ENCODE measurements at regions not wholly inside any gene's neighbourhood (a gene's known extent, or its start where the extent isn't known, plus 50 kb on each side); places are given as distances from the start of the nearest gene placed in this dataset.

DNA sequence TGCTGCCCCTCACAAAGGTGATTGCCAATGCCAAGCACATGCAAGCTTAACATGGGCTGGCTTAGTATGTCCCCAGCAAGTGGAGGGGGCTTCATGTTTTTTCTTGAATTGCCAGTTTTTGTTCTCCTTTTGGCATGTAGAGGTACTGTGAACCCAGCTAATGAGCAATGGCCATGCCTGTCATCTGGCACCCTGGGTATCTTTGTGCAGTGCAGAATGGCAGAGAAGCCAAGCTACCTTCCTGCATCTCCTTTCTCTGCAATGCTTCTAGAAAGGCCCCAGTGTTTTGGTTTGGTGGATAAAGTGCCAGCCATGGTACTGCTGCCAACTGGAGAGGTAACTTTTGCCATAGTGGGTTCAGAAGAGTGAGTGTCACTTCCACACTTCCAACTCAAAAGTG is 576.9 kb downstream of the CMPK2 start:
- Histone ChIP-seq H3K36me3 (ENCODE audit: control insufficient read depth, insufficient read depth, low read length) (no peaks in the 10 kb centered on the region), H3K4me3 (ENCODE audit: insufficient read depth, low read depth, low read length, poor library complexity, severe bottlenecking) (no peak overlapping the region), H3K27me3 (replicated peaks; ENCODE audit: control insufficient read depth, insufficient read depth, low read length, poor library complexity, severe bottlenecking) (no peaks in the 10 kb centered on the region), H3K4me1 (ENCODE audit: control insufficient read depth, insufficient read depth, low read length, poor library complexity, severe bottlenecking) (no peaks in the 10 kb centered on the region), H3K27ac (ENCODE audit: insufficient read depth, low read length, poor library complexity, severe bottlenecking) (no peak overlapping the region), H3K9me3 (ENCODE audit: control insufficient read depth, low read length) (no peaks in the 10 kb centered on the region)
- no peak for DNase-seq

DNA sequence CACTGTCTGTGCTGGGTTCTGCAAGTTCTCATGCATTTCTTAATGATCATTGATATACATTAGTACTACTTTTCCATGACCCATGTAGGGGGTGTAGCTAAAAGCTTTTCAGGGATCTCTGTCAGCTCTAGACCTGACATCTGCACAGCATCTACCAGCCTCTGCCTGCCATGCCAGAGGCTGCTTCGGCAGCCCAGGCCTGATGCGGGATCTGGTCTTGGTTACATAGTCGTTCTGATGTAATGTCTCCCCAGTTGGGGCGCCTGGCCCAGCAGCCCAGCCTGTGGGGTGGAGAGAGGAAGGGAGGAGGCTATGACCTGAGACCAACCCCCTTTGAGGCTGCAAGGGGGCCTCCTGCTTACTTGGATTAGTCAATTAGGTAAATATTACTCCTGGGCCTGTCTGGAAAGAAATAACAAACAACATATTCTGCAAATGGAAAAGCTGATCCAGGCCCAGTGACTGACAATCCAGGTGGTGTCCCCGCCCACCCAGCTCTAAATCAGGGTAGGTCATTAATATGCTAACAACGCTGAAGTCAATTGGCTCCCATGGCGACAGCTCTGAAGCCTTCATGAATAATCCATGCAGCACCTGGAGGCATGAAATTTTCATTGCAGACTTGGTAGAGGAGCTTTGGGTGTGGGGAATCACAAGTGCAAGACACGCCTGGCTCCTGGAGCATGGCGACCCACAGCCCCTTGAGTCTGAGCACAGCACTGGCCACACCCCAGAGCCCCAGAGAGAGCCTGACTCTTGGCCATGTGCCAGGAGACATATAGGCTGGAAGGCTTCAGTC is 575.3 kb downstream of the CMPK2 start:
- Histone ChIP-seq H3K27ac (ENCODE audit: insufficient read depth, low read length, poor library complexity, severe bottlenecking) (no peak overlapping the region), H3K4me3 (ENCODE audit: insufficient read depth, low read depth, low read length, poor library complexity, severe bottlenecking) (no peak overlapping the region), H3K36me3 (ENCODE audit: control insufficient read depth, insufficient read depth, low read length) (no peaks in the 10 kb centered on the region), H3K9me3 (ENCODE audit: control insufficient read depth, low read length) (no peaks in the 10 kb centered on the region), H3K4me1 (ENCODE audit: control insufficient read depth, insufficient read depth, low read length, poor library complexity, severe bottlenecking) (no peaks in the 10 kb centered on the region), H3K27me3 (replicated peaks; ENCODE audit: control insufficient read depth, insufficient read depth, low read length, poor library complexity, severe bottlenecking) (no peaks in the 10 kb centered on the region)
- no peak for DNase-seq

DNA sequence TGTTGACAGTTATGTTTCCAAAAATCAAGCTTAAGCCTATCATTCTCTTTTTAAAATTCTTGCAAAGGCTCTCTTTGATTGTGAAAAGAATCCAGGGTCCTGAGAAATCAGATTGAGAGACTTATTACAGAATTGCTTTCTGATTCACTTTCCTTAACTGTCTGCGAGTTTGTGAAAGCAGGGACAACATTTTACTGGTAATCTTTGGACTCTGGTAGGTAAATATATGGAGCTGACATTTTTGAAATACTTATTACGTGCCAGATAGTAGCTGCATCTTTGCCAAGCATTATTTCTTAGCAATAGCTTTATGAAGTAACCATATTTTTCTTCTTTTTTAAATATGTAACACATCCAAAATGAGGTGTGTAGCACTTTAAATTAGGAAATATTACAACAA is 570.9 kb downstream of the CMPK2 start:
- H3K4me1 ChIP-seq (ENCODE audit: control insufficient read depth, insufficient read depth, low read length, poor library complexity, severe bottlenecking) = no peaks in the 10 kb centered on the region
- H3K4me3 ChIP-seq (ENCODE audit: insufficient read depth, low read depth, low read length, poor library complexity, severe bottlenecking) = no peak overlapping the region
- H3K36me3 ChIP-seq (ENCODE audit: control insufficient read depth, insufficient read depth, low read length) = no peaks in the 10 kb centered on the region
- no peaks in the 10 kb centered on the region for H3K9me3 ChIP-seq (ENCODE audit: control insufficient read depth, low read length)
- no peak overlapping the region for H3K27ac ChIP-seq (ENCODE audit: insufficient read depth, low read length, poor library complexity, severe bottlenecking)
- no peaks in the 10 kb centered on the region for H3K27me3 ChIP-seq (replicated peaks; ENCODE audit: control insufficient read depth, insufficient read depth, low read length, poor library complexity, severe bottlenecking)
- DNase-seq = no peak

DNA sequence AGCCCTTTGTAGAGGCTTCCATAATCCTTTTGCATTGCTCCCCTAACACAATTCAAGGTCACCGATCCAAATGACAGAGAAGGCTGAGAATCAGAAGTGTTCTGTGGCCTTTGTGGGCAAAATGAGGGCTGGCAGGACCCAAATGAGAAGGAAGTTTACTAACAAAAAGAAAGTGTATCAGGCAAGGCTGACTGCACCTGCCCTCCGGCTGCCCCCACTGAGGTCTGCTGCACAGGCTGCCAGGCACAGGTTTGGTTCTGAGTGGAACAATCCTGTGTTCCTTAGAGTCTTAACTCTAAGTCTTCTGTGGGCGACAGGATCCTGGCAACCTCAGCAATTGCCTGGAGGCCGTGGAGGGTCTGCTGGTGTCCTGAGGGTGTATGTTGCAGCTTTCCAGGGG is 568.5 kb downstream of the CMPK2 start:
- no peaks in the 10 kb centered on the region for H3K9me3 ChIP-seq (ENCODE audit: control insufficient read depth, low read length)
- H3K36me3 ChIP-seq (ENCODE audit: control insufficient read depth, insufficient read depth, low read length) = no peaks in the 10 kb centered on the region
- H3K4me1 ChIP-seq (ENCODE audit: control insufficient read depth, insufficient read depth, low read length, poor library complexity, severe bottlenecking) = no peaks in the 10 kb centered on the region
- H3K4me3 ChIP-seq (ENCODE audit: insufficient read depth, low read depth, low read length, poor library complexity, severe bottlenecking) = no peak overlapping the region
- H3K27ac ChIP-seq (ENCODE audit: insufficient read depth, low read length, poor library complexity, severe bottlenecking) = no peak overlapping the region
- no peak for DNase-seq
- H3K27me3 ChIP-seq (replicated peaks; ENCODE audit: control insufficient read depth, insufficient read depth, low read length, poor library complexity, severe bottlenecking) = no peaks in the 10 kb centered on the region

DNA sequence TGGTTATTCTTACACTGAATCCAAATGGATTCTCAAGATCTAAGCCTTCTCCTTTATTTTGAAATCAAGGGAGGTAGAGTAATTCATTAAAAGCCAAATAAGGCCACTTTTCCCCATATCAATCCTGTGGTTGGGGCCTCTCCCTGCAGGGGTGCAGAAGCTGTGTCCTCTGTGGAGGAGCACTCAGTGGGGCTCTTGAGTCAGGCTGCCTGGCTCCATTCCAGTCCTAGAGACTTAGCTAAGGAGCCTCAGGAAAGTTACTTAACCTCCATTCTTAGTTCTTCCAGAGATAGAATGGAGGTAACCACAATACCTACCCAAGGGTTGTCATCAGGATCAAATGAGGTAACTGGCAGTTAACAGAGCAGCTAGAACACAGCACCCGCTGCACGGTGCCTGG is 564.3 kb downstream of the CMPK2 start:
- no peaks in the 10 kb centered on the region for H3K4me1 ChIP-seq (ENCODE audit: control insufficient read depth, insufficient read depth, low read length, poor library complexity, severe bottlenecking)
- H3K36me3 ChIP-seq (ENCODE audit: control insufficient read depth, insufficient read depth, low read length) = no peaks in the 10 kb centered on the region
- no peak overlapping the region for H3K27ac ChIP-seq (ENCODE audit: insufficient read depth, low read length, poor library complexity, severe bottlenecking)
- H3K4me3 ChIP-seq (ENCODE audit: insufficient read depth, low read depth, low read length, poor library complexity, severe bottlenecking) = no peak overlapping the region
- no peaks in the 10 kb centered on the region for H3K9me3 ChIP-seq (ENCODE audit: control insufficient read depth, low read length)
- no peaks in the 10 kb centered on the region for H3K27me3 ChIP-seq (replicated peaks; ENCODE audit: control insufficient read depth, insufficient read depth, low read length, poor library complexity, severe bottlenecking)
- no peak for DNase-seq

DNA sequence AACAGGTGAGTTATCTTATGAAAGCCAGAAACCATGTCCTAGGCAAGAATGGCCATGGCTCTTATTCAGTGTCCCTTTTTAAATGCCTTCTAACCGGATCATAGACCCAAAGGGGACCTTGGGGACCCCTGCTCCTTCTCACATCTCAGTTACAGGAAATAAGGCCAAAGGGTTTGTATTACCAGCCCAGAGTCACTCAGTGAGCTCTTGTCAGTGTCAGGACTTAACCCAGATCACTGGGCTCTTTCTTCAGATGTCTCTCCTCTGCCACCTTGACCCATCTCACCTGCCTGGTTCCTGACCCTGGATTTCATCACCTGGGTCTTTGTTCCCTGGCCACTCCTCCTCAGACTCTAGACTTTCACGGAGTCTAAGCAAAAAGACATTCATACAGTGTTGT is 556.7 kb downstream of the CMPK2 start:
- Histone ChIP-seq H3K27me3 (replicated peaks; ENCODE audit: control insufficient read depth, insufficient read depth, low read length, poor library complexity, severe bottlenecking) (no peaks in the 10 kb centered on the region), H3K36me3 (ENCODE audit: control insufficient read depth, insufficient read depth, low read length) (no peaks in the 10 kb centered on the region), H3K9me3 (ENCODE audit: control insufficient read depth, low read length) (no peaks in the 10 kb centered on the region), H3K4me3 (ENCODE audit: insufficient read depth, low read depth, low read length, poor library complexity, severe bottlenecking) (no peak overlapping the region), H3K27ac (ENCODE audit: insufficient read depth, low read length, poor library complexity, severe bottlenecking) (no peak overlapping the region), H3K4me1 (ENCODE audit: control insufficient read depth, insufficient read depth, low read length, poor library complexity, severe bottlenecking) (no peaks in the 10 kb centered on the region)
- DNase-seq = no peak

DNA sequence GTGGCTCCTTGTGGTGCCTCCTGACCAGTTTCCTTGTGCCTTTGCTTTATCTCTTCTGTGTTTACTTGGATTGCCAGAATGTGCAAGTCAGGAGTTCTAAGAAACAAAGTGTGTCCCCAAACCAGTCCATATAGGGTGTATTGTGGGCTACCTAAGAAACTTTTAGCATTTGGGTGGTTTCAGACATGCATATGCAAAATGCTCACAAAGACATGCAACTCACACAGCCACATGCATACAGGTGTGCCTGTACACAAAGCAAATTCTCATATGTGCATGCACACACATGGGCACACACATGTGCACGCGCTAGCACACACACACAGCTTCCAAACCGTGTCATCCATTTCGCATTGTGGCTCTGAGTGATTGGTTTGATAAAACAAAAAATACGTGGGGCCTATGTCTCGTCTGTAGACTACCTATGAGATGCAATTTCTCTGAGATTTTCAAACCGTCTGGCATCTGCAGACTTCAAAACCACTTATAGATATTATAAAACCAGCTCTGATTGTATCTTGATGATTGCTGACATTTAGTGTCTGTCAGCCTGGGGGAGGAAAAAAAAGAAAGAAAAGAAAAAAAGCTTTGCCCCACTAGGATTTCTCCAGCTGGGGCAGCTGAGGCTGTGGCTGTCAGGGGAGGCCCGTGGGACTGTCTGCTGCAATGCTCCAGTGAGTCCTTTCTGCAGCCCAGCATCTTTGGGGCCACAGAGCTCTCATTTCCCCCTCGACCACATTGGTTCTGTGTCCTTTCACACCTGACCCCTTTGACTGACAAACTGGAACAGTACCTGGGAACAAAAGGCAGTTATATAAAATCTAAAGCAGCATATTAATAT is 556.1 kb downstream of the CMPK2 start:
- Histone ChIP-seq H3K27me3 (replicated peaks; ENCODE audit: control insufficient read depth, insufficient read depth, low read length, poor library complexity, severe bottlenecking) (no peaks in the 10 kb centered on the region), H3K4me3 (ENCODE audit: insufficient read depth, low read depth, low read length, poor library complexity, severe bottlenecking) (no peak overlapping the region), H3K4me1 (ENCODE audit: control insufficient read depth, insufficient read depth, low read length, poor library complexity, severe bottlenecking) (no peaks in the 10 kb centered on the region), H3K9me3 (ENCODE audit: control insufficient read depth, low read length) (no peaks in the 10 kb centered on the region), H3K27ac (ENCODE audit: insufficient read depth, low read length, poor library complexity, severe bottlenecking) (no peak overlapping the region), H3K36me3 (ENCODE audit: control insufficient read depth, insufficient read depth, low read length) (no peaks in the 10 kb centered on the region)
- DNase-seq = no peak

DNA sequence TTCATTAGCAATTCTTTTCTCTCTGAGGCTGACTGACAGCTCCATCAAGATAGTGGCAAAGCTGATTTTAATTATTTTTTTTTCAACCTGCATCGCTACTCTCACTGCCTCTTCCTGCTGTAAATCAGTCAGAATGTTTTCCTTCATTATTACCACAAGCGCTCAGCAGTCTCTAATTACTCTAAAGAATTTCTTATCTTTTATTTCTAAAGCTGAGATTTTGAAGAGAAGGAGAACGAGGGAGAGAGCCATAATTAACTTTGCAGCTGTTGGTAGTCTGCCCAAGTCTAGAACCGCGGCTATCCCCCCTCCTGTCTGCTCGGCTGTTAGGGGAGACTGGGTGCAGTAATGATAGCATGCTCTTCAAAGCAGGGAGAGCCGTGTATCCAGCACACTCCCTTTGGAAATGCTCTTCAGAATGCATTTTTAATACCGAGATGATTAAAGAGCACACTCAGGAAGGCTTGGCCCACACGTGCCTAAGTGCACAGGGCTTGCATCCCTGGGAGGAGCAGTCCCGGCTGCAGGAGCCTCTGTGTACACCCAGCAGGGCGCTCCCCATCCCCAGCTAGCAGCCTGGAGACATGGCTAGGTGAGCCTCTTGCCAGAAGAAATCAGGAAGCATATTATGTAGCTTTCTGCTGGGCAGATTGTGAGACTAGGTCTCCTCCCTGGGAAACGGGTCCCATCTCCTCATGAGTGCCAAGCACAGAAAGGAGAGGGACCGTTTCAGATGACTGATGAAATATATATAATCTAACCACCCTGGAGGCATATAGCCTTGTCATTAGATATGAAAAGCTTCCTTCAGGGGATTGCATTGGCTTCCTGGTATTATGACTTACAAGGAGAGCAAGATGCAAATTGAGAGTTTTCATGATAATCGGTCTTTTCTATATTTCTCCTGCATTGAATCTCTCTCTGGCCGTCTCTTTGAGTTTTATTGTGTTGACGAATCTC is 555.2 kb downstream of the CMPK2 start:
- no peak overlapping the region for H3K27ac ChIP-seq (ENCODE audit: insufficient read depth, low read length, poor library complexity, severe bottlenecking)
- no peaks in the 10 kb centered on the region for H3K4me1 ChIP-seq (ENCODE audit: control insufficient read depth, insufficient read depth, low read length, poor library complexity, severe bottlenecking)
- H3K9me3 ChIP-seq (ENCODE audit: control insufficient read depth, low read length) = no peaks in the 10 kb centered on the region
- H3K4me3 ChIP-seq (ENCODE audit: insufficient read depth, low read depth, low read length, poor library complexity, severe bottlenecking) = no peak overlapping the region
- DNase-seq = no peak
- H3K27me3 ChIP-seq (replicated peaks; ENCODE audit: control insufficient read depth, insufficient read depth, low read length, poor library complexity, severe bottlenecking) = no peaks in the 10 kb centered on the region
- no peaks in the 10 kb centered on the region for H3K36me3 ChIP-seq (ENCODE audit: control insufficient read depth, insufficient read depth, low read length)

DNA sequence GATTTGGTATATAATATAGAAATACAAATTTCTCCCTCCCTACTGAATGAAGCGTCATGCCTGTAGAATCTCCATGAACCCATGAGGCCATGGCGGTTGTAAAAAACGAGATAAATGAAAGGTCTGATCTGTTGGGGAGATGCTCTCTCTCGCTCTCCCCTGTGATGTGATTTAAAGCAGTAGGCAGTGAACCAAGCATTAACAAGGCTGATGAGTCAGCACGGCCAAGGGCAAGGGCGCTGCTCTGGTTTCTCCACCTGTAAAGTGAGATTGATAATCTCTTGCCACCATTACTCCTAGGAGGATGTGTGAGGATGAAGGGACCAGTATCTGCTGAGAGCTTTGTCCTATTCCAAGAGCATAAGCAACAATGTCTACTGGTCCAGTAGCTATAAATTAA is 553.3 kb downstream of the CMPK2 start:
- Histone ChIP-seq H3K9me3 (ENCODE audit: control insufficient read depth, low read length) (no peaks in the 10 kb centered on the region), H3K4me1 (ENCODE audit: control insufficient read depth, insufficient read depth, low read length, poor library complexity, severe bottlenecking) (no peaks in the 10 kb centered on the region), H3K27me3 (replicated peaks; ENCODE audit: control insufficient read depth, insufficient read depth, low read length, poor library complexity, severe bottlenecking) (no peaks in the 10 kb centered on the region), H3K27ac (ENCODE audit: insufficient read depth, low read length, poor library complexity, severe bottlenecking) (no peak overlapping the region), H3K4me3 (ENCODE audit: insufficient read depth, low read depth, low read length, poor library complexity, severe bottlenecking) (no peak overlapping the region), H3K36me3 (ENCODE audit: control insufficient read depth, insufficient read depth, low read length) (no peaks in the 10 kb centered on the region)
- DNase-seq = no peak

Data from effector memory CD4-positive, alpha-beta T cell (primary cell).